ENCODE measurements at regions not wholly inside any gene's neighbourhood (a gene's known extent, or its start where the extent isn't known, plus 50 kb on each side); places are given as distances from the start of the nearest gene placed in this dataset.
A peak's percentile ranks its signal among the peaks of the same experiment; 100 is the strongest.

DNA sequence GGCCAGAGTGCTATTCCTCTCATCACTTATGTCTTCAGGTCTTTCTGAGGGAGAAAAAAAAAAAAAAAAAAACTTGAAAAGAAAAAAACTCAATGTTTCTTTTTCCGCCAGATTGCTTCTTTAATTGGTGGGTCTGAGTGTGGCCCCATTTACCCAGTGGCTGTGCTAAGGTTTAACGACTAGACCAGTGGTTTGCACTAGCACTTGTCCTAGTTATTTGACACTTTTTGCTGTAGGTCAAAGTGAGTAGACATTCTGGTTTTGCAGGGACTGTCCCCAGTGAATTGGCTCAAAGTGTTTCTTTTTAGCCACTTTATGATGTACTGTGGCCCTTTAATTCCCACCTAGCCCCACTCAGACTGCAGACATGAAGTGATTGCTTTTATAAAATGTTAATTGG is 273.3 kb downstream of the PTEN start:
- no peak for DNase-seq

DNA sequence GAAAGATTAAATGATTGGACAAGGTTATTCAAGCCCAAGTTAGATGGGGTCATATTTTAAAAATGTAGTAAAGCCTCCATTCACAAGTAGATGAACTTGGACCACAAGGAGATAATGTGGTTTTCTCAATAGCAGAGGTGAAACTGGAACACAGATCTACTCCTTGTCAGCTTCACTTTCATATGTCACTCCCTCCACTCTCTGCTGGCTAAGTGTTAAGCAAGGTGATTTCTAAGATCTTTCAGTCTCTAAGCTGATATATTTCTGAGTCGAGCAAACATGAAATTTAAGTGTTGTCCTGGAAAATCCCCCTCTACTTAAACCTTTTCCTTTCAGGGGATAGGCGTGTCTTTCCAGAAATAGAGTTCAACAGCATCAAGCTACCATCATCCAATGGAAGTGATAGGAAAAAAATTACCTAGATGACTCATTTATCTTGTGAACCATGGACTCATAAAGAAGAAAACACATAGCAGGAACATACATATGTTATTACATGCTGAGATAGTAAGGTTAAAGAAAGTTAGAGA is 275.0 kb downstream of the PTEN start:
- no peak for DNase-seq

DNA sequence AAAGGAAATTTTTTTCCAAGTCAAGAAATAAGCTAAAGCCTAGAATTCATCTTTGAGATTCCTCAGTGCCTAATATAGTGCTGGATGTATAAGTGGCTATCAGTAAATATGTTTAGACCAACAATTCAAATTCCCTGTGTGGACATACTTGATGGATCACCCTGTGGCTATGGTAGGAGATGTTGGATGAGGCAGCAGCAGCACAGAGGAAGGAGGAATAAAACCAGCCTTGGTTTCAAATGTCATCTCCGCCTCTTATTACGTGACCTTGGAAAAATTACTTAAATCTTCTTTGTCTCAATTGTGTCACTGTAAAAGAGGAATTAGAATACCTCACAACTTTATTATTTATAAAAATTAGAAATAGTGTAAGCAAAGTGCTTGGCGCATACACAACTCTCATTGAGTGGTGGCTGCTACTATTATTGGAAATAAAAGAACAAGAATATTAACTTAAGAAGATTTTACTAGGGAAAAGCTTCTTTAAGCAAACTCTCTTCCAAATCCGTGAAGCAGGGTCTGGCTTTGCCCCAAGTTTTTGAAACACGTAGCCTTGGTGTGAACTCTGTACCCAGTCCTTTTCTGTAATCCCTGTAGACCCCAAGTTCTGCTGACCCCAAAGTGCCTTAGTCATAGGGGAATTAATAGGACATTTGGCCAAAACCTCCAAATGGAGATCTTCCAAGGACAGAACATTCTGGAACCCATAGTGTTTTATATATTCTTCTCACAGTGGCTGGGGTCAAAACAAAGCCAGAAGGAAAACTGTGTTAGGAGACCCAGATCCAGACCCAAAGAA is 283.8 kb downstream of the PTEN start:
- DNase-seq, result no peak

DNA sequence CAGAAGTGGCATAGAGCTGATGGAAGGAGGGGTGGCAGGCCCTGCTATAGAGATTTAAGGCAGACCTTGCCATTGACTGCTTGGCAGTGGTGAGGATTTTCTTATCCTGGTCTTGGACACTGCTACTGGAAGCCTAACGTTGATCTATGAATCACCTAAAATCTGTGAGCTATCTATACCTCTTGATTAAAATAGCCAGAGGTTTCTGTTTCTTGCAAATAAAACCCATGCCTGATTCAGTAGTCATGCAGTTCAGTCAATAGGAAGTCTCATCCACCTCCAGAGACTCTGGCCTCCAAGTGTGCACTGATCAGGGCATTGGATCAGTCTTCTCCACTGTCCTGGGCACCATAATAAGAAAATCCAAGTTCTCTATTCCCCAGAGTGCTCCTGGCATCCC is 286.5 kb downstream of the PTEN start:
- DNase-seq, result no peak

DNA sequence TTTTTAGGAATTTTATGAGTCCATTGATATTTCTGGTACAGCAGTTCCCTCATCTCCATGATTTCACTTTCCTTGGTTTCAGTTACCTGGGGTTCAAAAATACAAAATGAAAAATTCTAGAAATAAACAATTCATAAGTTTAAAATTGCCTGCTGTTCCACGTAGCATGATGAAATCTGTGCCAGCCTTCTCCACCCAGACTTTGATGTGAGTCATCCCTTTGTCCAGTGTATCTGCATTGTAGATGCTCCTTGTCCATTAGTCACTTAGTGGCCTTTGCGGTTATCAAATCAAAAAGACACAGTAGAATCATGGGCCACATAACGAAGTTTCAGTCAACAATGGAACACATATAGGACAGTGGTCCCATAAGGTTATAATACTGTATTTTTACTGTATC is 286.9 kb downstream of the PTEN start:
- DNase-seq, result no peak

DNA sequence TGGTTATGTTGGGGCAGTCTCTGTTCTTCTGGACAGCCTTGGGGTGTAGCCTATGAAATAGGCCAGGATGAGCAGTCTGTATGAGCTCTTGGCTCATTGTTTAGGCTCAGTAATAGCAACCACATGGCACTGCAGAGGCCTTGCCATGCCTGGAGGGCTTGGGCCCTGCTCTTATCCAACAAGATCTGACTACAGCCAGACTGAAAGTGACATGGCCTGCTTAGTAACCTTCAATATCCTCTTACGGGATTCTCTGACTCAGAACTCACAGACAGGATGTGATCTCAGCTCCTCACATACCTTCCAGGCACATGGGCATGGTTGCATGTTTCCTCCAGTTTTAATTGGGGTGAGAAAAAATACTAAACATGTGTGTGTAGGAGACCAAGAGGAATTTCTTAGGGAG is 289.3 kb downstream of the PTEN start:
- DNase-seq, result no peak

DNA sequence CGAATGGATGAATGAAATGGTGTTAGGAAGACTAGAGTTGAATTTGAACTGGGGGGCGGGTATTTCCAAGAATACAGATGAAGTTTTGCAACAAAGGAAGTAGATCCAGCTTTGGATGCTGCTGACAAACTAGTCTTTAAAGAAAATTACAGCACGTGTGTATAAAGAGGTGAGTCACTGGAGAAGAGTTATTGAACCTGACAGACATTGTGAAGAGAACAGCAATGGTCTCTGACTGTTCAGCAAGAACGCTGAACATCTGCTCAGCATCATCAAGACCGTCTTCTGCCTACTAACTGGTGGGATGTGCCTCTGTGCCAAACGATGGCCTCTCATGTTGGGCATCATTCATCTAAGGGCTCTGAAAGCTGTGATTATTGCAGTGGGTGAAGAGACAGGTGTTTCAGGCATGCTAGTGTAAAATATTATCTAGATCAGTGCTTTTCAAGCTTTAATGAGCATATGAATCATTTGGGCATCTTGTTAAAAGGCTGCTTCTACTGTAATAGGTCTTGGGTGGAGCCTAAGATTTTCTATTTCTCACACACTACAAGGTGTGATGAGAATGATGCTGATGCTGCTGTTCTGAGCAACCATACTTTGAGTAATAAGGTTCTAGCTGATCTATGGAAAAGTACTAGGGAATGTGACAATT is 291.3 kb downstream of the PTEN start:
- no peak for DNase-seq

DNA sequence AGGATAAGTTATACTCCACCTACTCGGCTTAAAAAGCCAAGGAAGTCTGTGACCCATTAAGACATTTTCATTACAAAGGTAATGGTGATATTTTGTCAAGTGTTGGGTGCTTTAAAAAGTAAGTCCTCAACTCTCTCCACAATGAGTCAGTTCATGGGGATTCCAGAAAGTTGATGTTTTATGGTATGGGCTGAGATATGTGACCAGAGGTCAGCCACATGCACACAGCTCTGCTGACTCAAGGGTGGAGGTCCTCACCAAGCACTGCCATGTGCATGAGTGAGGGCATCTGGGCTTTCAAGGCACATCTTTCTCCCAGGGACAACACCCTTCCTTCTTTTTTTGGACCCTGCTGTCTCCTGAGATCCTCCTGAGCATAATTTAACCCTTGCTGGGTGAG is 292.9 kb downstream of the PTEN start:
- DNase-seq, result no peak

DNA sequence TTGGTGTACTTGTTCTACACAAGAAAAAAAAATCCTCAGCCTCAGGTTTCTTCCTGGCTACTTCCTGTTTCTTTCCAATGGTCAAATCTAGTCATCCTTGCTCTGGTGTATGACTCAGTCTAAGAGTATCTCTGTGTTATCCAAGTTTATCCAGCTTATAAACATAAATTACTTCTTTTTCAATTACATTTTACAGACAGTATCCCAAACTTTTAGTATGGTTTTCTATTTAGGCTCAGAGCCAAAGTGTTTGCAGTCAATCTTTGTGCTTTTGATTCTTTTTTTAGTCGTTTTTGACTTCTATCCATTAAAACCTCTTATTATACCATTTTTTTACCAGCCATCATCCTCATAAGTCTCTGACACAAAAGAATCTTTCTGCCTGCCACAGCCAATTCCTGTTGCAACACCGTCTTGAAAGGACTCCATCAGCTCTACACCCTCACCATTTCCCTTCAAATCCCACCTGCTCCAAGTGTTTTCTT is 294.6 kb downstream of the PTEN start:
- peak in 1 of 2 experiments; percentile 2 for DNase-seq

DNA sequence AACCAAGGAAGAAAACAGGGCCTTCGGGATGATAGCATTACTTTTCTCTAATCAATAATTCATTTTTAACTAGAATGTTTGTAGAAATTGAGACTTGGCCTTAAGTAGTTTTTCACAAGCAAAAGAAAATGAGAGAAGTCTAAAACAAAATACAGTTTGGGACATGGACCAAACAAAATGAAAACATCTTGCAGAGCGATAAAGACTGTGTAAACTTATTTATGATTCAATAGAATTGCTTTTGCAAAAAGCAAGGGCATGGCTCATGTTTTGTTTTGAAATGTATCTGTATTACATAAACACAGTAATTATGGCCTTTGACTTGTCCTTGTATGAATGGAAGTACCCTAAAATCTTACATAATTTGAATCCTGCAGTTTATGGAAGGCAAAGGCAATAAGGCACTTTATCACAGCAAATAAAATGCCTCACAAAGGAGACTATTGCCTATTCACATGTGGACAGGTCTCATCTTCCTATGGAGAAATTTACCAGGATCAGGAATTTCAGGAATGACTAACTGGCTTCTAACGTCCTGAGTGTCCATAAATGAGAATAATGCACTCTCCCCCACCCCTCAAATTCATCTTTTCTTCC is 295.2 kb downstream of the PTEN start:
- DNase-seq, result no peak

DNA sequence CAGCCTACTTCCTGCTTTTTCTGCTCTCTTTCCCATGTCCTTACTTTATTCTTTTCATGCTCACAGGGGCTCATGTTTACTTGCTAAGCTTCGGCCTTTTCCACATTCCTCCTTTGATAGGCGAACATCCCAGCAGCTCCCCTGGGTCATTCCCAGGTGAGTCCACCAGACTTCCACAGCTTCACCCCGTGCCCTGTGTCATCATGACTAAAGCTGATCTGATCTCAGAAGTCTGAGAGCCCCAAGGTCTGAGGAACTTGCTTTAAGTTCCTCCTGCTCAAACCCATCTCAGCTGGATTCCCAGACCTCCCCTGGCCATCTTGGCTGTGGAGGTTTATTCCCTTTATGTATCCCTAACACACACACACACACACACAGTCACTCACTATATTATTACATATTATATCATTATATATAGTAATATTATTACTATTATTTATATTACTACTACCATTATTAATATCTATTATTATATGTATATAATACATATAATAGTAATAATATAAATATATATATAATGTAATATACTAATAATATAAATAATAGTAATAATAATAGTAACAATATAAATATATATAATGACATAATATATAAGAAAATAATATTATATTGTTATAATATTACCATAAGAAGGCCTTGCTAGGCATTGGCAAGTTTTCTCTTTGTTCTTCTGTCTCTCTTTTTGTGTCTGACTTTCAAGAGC is 295.9 kb downstream of the PTEN start:
- DNase-seq, result no peak

DNA sequence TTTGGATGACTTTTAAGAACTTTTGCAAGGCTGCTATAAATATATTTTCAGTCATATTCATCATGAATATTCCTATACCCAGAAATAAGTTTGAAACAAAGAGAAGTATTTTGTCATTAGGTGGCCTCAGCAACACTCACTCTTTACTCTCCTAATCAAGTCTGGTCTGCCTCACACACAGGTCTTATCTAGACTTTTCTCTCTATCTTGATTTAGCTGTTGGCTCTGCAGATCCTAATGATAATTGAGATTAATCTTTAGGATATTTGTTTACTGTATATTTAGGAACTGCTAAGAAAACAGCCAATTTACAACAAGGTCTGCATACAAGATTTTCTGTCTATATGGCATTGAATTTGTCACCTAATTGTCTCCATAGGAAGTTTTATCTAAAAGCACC is 297.6 kb downstream of the PTEN start:
- DNase-seq, result no peak

DNA sequence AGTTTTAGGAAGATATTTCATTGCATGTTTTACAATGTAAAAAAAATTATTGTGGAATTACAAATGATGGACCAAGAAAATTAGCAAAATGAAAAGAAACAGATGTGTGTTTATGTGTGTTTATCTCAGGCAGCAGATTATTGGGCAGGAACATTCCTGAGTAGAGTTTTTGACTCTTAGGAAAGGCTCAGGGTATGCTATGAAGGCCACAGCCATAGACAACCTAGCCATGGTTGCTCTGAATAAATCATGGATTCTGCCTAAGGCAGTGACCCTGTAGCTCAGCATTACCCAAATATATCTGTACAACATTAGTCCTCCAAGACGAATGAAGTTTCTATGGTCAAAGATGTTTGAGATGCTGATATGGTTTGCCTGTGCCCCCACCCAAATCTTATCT is 298.3 kb downstream of the PTEN start:
- DNase-seq, result no peak

DNA sequence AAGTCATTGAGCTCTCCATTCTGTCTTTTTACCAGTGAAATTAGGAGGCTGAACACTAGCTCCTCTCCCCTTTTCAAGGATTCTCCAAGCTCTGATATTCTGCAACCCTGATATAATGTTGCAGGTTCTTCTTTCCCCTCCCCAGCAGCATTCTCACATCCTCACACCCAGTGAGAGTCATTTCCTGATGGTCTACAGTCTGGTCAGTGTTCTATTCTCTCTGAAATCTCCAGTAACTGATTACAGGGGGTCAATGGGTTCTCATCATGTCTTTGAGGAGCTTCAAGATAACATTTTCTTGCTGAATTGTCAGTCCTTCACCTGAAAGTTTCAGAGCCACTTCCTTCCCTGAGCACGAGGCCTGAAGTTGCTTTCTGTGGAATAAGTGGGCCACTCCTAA is 299.4 kb downstream of the PTEN start:
- no peak for DNase-seq

DNA sequence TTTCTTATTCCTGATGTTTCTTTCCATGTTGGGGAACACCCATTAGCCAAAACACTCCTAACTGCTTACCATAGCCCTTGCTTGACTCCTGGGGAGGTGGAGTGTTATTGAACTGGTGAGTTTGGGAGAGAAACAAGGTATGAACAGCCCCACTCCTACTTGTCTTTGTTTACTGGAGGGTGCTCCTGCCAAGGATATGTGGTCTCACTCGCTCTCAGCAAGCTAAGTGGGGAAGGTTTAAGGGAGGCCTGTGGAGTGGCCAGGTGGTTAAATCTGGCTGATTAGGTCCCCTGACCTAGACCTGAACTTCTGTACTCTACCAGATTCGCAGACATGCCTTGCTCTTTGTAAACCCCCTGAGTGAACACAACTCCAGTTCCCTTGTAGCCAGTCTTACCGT is 300.1 kb downstream of the PTEN start:
- DNase-seq, result no peak

DNA sequence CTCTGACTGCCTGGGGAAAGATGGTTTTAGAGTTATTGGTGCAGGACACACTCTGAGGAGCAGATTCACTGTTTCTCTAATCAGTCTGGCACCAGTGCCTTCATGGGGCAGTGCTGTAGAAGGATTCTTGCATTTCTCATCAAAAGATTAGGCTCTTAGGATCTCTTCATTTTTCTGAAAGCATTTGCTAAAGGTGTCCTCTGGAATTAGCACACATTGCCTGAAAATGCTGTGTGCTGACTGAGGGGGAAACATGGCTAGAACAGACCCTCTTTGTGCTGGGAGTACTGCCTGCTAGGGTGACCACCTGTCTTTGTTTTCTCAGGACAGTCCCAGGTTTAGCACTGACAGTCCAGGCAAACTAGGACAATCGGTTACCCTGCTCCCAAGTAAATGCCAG is 301.0 kb downstream of the PTEN start:
- no peak for DNase-seq

DNA sequence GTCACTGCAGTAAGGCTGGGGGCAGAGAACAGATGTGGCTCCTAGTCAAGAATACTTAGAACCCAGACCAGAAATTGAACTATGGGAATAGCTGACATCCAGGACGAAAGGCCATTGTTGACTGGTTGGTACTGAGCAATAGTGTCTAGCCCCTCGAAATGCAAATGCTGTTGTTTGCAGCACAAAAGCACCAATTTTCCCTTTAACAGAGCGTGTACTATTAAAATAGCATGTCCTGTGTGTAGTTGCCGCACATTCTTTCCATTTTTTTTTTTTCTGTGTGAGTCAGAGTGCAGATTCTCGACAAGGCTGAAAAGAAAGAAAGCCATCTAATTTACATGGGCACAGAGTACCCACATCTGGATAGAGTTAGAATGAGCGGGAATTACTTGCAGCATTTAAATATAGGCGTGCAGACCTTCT is 302.4 kb downstream of the PTEN start:
- DNase-seq, result no peak

DNA sequence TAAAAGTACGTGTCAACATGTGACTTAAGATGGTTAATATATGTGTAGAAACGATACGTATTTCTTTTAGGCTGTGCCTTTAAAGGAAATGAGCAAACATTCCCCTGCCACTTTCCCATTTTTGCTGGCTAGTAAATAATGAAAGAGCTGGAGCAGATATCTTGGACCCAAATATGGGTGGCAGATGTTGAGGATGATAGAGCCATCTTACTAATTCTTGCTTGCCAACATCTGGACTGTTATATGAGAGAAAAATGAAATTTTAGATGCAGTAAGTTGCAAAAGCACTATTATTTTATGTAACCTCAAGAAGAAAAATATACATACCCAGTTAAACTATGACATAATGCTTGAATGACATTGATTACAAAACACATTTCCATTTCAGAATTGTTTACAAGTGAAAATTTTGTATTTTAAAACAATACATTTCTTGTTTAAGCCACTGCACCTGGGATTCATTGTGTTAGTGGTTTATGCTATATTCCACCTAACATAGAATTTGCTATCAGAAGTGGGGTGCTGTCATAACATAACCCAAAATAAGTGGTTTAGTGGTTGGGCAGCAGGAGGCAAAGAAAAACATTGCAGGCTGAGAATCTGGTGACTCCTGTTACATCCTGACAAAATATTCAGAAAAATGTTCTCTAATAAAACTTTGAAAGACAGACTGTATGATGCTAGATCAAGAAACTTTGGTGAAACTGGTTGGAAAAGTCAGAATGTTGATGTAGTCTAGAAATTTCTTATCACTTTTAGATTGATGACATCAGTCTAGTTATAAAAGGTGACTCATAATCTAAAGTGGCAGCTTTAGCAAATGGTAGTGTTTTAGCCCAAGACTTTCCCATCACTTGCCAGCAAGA is 305.0 kb downstream of the PTEN start:
- no peak for DNase-seq

DNA sequence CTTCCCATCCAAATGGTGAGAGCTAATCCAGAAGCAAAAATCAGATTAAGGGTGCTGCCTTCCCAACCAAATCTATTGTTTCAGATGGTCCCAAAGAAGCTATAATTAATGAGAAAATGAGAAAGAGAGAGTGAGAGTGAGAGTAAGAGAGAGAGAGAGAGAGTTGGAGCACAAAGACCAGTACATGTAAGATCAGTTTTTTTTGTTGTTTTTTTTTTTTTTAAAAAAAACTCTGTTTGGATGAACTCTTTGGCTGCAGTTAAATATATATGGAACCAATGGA is 305.6 kb downstream of the PTEN start:
- no peak for DNase-seq

DNA sequence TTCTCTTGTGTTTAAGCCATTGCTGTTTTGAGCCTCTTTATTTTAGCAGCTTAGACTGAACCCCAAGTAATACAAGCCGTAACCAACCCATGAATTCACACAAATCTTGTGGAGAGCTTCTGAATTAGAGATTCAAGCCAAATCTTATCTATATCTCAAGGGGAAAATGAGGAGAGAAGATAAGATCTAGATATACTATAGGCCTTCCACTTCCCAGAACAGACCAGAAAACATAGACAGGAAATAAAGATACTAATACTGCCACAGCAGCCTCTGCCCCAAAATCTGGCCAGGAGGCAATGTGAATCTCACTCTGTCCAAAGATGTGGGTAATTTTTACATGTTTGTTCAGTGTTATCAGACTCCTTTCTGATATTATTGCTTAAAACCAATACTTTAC is 307.2 kb downstream of the PTEN start:
- no peak for DNase-seq

DNA sequence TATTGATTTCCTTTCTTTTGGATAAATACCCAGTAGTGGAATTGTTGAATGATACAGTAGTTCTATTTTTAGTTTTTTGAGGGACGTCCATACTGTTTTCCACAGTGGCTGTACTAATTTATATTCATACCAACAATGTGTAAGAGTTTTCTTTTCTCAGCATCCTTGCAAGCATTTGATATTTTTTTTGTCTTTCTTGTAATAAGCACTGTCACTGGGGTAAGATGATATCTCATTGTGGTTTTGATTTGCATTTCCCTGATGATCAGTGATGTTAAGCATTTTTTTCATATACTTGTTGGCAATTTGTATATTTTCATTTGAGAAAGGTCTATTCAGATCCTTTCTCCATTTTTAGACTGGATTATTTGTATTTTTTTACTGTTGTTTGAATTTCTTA is 308.7 kb downstream of the PTEN start:
- no peak for DNase-seq

DNA sequence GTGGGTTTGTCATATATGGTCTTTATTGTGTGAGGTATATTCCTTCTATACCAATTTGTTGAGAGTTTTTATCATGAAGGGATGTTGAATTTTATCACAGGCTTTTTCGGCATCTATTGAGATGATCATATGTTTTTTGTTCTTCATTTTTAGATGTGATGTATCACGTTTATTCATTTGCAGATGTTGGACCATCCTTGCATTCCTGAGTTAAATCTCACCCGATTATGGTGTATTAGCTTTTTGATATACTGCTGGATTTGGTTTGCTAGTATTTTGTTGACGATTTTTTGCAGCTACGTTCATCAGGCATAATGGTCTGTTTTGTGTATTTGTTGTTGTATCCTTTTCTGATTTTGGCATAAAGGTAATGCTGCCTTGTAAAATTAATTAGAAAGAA is 311.0 kb downstream of the PTEN start:
- no peak for DNase-seq

DNA sequence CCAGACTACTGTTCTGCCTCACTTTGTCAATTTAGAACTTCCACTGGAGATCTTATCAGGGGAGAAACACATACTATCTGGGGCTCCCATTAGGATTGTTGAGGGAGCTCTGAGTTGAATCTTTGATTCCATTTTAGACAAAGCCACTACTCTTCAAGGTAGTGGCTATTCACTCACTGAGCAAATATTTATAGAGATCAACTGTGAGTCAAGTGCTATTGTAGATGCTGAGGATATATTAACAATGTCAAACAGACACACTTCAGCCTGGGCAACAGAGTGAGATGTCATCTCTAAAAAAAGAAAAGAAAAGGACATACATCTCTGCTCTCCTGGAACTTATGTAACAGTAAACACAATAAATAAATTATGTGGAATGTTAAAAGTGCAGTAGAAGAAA is 315.3 kb downstream of the PTEN start:
- DNase-seq, result no peak

All from NCI-H446 (cell line).